NB4 (cell line): ENCODE measurements at regions not wholly inside any gene's neighbourhood (a gene's known extent, or its start where the extent isn't known, plus 50 kb on each side); places are given as distances from the start of the nearest gene placed in this dataset.

Source experiments
- CTCF ChIP-seq: IDR thresholded peaks from one replicate; pipeline ENCODE4 v1.5.1; 2012; ENCODE audit warnings: low read depth, low read length
- MAX ChIP-seq: IDR thresholded peaks from 2 replicates; pipeline ENCODE4 v1.6.1; 2011; ENCODE audit warnings: low read depth, low read length
- MYC ChIP-seq: IDR thresholded peaks from 2 replicates; pipeline ENCODE4 v1.6.1; 2011; ENCODE audit warnings: low read depth, low read length
- POLR2A ChIP-seq: IDR thresholded peaks from 2 replicates; pipeline ENCODE4 v1.6.1; 2011; ENCODE audit warnings: mild to moderate bottlenecking; ENCODE audit not compliant: insufficient read length; ENCODE audit errors: extremely low read depth

GRCh38 chr14:51538973-51539372 is 112.7 kb upstream of the FRMD6 start:
- TF ChIP-seq CTCF (no peak), POLR2A (no peak), MAX (no peak), MYC (no peak)
